Smooth muscle cell (in vitro differentiated cells): ENCODE measurements at regions not wholly inside any gene's neighbourhood (a gene's known extent, or its start where the extent isn't known, plus 50 kb on each side); places are given as distances from the start of the nearest gene placed in this dataset.

Experiments
- DNase-seq: peaks from one replicate; lab custom pipeline; 2025; ENCODE audit not compliant: unreplicated experiment; lab: John Stamatoyannopoulos, UW
- H2AFZ ChIP-seq: fragments of 200-600 bp; sonication (generic); 2 replicates; pipeline ENCODE4 v1.6.0; 2016; ENCODE audit warnings: antibody characterized with exemption, low read depth, mild to moderate bottlenecking
- H3F3A ChIP-seq: fragments of 200-600 bp; sonication (generic); 2 replicates; pipeline ENCODE4 v1.6.0; 2017; ENCODE audit warnings: antibody characterized with exemption, low read depth
- H3K27ac ChIP-seq: fragments of 200-600 bp; sonication (generic); 2 replicates; pipeline ENCODE4 v1.5.1; 2016; ENCODE audit warnings: low read depth, mild to moderate bottlenecking
- H3K27me3 ChIP-seq: fragments of 200-600 bp; sonication (generic); 2 replicates; pipeline ENCODE4 v1.6.1; 2016; ENCODE audit warnings: low read depth, mild to moderate bottlenecking
- H3K36me3 ChIP-seq: fragments of 200-600 bp; sonication (generic); 2 replicates; pipeline ENCODE4 v1.5.1; 2016; ENCODE audit warnings: low read depth
- H3K4me1 ChIP-seq: fragments of 200-600 bp; sonication (generic); 2 replicates; pipeline ENCODE4 v1.5.1; 2016; ENCODE audit warnings: low read depth
- H3K4me2 ChIP-seq: fragments of 200-600 bp; sonication (generic); 2 replicates; pipeline ENCODE4 v1.6.0; 2016; ENCODE audit warnings: mild to moderate bottlenecking
- H3K4me3 ChIP-seq: fragments of 200-600 bp; sonication (generic); 2 replicates; pipeline ENCODE4 v1.5.1; 2016; ENCODE audit warnings: mild to moderate bottlenecking
- H3K79me2 ChIP-seq: fragments of 200-600 bp; sonication (generic); 2 replicates; pipeline ENCODE4 v1.6.0; 2016; ENCODE audit warnings: low read depth, mild to moderate bottlenecking
- H3K9ac ChIP-seq: fragments of 200-600 bp; sonication (generic); 2 replicates; pipeline ENCODE4 v1.6.0; 2016; ENCODE audit warnings: low read depth
- H3K9me3 ChIP-seq: fragments of 200-600 bp; sonication (generic); replicated peaks from 2 replicates; pipeline ENCODE4 v1.5.1; 2016; ENCODE audit warnings: low read depth
- H4K20me1 ChIP-seq: fragments of 200-600 bp; sonication (generic); 2 replicates; pipeline ENCODE4 v1.6.0; 2016; ENCODE audit warnings: low read depth
- WGBS: methylation state at CpG from one replicate; pipeline ENCODE4 v1.1.7; 2016; ENCODE audit warnings: low lambda C conversion rate; 5-methylcytosine and 5-hydroxymethylcytosine counted together
- TF ChIP-seq, protein P1 (sequence below): fragments of 200-600 bp; sonication (generic); IDR thresholded peaks from 2 replicates; pipeline ENCODE4 v1.5.1; 2017; ENCODE audit warnings: borderline replicate concordance, mild to moderate bottlenecking, antibody characterized with exemption; ENCODE audit not compliant: insufficient read depth, poor library complexity, severe bottlenecking

DNA sequence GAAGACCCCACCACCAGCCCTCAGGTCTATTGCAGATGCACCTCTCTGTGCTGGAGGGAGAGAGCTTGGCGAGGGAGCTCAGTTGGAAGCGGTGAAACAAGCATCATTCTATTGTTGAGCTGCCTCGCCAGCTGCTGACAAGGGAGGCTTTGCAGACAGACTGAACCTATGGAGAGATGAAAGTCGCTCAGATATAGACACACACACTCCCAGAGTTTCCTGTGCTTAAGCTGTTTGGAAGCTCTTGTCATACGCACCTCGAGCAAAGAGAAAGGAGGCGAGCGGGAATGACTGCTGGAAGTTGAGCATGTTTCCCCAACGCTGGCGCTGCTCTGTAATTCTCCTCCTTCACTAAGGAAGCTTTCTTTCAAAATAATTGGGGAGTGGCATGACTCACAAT lies 126.1 kb downstream of the TRIM29 start:
- no peak overlapping the region for H3K4me3 ChIP-seq
- no peak overlapping the region for H3K9ac ChIP-seq
- H3K79me2 ChIP-seq, result no peaks in the 10 kb centered on the region
- peaks cover 9% of the 10 kb centered on the region for H3K4me1 ChIP-seq
- DNase-seq, result no peak
- H3K9me3 ChIP-seq, result no peaks in the 10 kb centered on the region
- no peak overlapping the region for H2AFZ ChIP-seq
- H3K27me3 ChIP-seq, result no peaks in the 10 kb centered on the region
- H3K27ac ChIP-seq, result no peak overlapping the region
- H3F3A ChIP-seq, result no peaks in the 10 kb centered on the region
- no peaks in the 10 kb centered on the region for H3K36me3 ChIP-seq
- 82% methylated on average over 10 of the region's 10 CpGs for WGBS
- no peak overlapping the region for H3K4me2 ChIP-seq
- H4K20me1 ChIP-seq, result no peaks in the 10 kb centered on the region
- TF ChIP-seq, protein P1, sequence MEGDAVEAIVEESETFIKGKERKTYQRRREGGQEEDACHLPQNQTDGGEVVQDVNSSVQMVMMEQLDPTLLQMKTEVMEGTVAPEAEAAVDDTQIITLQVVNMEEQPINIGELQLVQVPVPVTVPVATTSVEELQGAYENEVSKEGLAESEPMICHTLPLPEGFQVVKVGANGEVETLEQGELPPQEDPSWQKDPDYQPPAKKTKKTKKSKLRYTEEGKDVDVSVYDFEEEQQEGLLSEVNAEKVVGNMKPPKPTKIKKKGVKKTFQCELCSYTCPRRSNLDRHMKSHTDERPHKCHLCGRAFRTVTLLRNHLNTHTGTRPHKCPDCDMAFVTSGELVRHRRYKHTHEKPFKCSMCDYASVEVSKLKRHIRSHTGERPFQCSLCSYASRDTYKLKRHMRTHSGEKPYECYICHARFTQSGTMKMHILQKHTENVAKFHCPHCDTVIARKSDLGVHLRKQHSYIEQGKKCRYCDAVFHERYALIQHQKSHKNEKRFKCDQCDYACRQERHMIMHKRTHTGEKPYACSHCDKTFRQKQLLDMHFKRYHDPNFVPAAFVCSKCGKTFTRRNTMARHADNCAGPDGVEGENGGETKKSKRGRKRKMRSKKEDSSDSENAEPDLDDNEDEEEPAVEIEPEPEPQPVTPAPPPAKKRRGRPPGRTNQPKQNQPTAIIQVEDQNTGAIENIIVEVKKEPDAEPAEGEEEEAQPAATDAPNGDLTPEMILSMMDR, result no peak

DNA sequence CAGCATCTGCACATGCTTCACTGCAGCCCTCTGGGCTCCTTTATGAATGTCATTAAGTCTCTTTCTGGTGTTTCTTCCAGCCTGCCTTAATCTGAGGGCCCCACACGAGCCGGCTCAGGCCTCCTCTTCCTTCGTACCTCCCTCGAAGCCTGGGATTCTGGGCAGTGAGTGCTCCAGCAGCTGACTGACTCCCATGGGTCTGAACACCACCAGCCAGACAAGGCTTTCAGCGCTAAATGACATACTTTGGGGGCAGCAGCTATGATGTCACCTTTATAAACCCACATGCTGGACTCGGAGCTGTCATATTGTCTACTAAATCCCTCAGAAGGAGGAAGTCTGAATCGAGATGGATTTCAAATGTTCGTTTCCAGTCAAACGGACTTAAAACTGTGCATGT lies 127.1 kb downstream of the TRIM29 start:
- H3K27me3 ChIP-seq, result no peaks in the 10 kb centered on the region
- WGBS, result 65% methylated on average over 9 of the region's 9 CpGs
- no peak overlapping the region for H3K4me3 ChIP-seq
- H3K27ac ChIP-seq, result no peak overlapping the region
- H4K20me1 ChIP-seq, result no peaks in the 10 kb centered on the region
- H3F3A ChIP-seq, result no peaks in the 10 kb centered on the region
- H3K79me2 ChIP-seq, result no peaks in the 10 kb centered on the region
- DNase-seq, result no peak
- no peaks in the 10 kb centered on the region for H3K36me3 ChIP-seq
- no peak overlapping the region for H3K9ac ChIP-seq
- peaks cover 9% of the 10 kb centered on the region for H3K4me1 ChIP-seq
- TF ChIP-seq, protein P1, result no peak
- H3K4me2 ChIP-seq, result no peak overlapping the region
- H2AFZ ChIP-seq, result no peak overlapping the region
- H3K9me3 ChIP-seq, result no peaks in the 10 kb centered on the region

DNA sequence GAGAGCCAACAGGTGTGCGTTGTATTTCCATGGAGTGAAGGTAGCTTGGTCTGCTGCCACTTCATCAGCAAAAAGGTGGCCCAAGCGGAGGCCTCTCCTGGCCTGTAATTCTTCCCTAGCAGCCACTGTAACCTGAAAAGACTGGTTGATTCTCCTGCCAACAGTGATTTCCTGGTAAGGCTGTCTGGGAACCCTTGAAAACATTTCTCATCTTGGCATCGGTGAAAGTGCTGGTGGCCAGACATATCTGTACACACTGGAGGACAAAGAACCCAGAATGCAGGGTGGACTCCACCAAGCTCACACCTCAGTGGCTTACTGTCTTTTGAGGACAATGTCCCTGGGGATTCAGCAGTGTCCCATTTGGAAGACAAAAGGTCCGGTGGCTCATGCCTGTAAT lies 128.0 kb downstream of the TRIM29 start:
- Histone ChIP-seq H3K4me3 (no peak overlapping the region), H2AFZ (no peak overlapping the region), H3F3A (no peaks in the 10 kb centered on the region), H3K4me1 (peaks cover 9% of the 10 kb centered on the region), H3K27ac (no peak overlapping the region), H3K9ac (no peak overlapping the region), H3K27me3 (no peaks in the 10 kb centered on the region), H3K79me2 (no peaks in the 10 kb centered on the region), H4K20me1 (no peaks in the 10 kb centered on the region), H3K4me2 (no peak overlapping the region), H3K9me3 (no peaks in the 10 kb centered on the region), H3K36me3 (no peaks in the 10 kb centered on the region)
- 96% methylated on average over 4 of the region's 4 CpGs for WGBS
- TF ChIP-seq, protein P1, result no peak
- no peak for DNase-seq

DNA sequence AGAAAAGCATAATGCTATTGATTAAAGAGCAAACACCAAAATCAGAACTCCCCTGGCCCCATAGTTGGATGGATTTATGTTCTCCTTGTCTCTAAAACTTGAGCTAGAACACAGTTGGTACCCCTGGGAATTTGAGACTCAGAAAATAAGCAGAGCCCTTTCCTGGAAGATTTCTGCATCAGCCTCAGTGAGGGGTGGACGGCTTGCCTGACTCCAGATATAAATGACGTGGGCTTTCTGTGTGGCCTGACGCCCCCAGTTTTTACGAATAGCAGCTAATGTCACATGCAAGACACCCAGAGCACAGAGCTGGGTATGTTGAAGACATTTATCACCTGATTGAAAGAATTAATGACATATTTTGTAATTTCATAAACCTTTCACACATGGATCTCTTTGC lies 130.8 kb downstream of the TRIM29 start:
- Histone ChIP-seq H3K27me3 (no peaks in the 10 kb centered on the region), H3K4me1 (peaks cover under 1% of the 10 kb centered on the region), H3K4me3 (no peak overlapping the region), H3K27ac (no peak overlapping the region), H3K9me3 (no peaks in the 10 kb centered on the region), H4K20me1 (no peaks in the 10 kb centered on the region), H2AFZ (no peak overlapping the region), H3K36me3 (no peaks in the 10 kb centered on the region), H3K4me2 (no peak overlapping the region), H3K9ac (no peak overlapping the region), H3K79me2 (no peaks in the 10 kb centered on the region), H3F3A (no peaks in the 10 kb centered on the region)
- no peak for DNase-seq
- TF ChIP-seq, protein P1, result no peak
- WGBS, result 86% methylated on average over 4 of the region's 4 CpGs
